ENCODE measurements at regions not wholly inside any gene's neighbourhood (a gene's known extent, or its start where the extent isn't known, plus 50 kb on each side); places are given as distances from the start of the nearest gene placed in this dataset.
"Not testable (repeated sequence)": the region's sequence is repeated elsewhere in the genome, so short reads cannot be mapped to it uniquely, and the experiment has no call there.

DNA sequence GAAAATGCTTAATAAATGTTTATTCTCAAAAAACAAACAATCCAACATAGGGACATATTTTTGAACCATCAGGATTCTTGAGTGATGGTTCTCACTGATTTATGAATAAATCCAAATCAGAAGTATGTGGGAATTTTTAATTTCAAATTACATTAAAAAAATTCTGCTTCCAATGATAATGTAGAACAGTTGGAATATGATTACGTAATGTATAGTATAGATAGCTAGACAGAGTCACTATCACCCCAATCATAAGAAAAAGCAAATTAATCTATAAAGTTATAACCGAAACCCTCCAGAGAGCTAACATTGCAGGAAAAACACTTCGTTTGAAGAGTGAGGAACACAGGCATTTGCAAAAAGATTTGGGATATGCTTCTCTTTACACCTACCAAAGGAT is 1600.6 kb upstream of the B3GALT2 start:
- Mint-ChIP-seq H3K9me3 (no peaks in the 10 kb centered on the region), H3K27me3 (no peaks in the 10 kb centered on the region), H3K4me3 (no peak overlapping the region), H3K4me1 (no peaks in the 10 kb centered on the region), H3K36me3 (no peaks in the 10 kb centered on the region), H3K27ac (no peak overlapping the region)
- Histone ChIP-seq H3K27me3 (replicated peaks in 1 of 2; ENCODE audit: control insufficient read depth in 2 of 2, extremely low read depth in 1 of 2, insufficient read depth in 2 of 2, low read length in 1 of 2) (no peaks in the 10 kb centered on the region), H3K4me1 (ENCODE audit: control insufficient read depth in 1 of 2, extremely low read depth in 1 of 2, insufficient read depth in 2 of 2, low read length in 2 of 2) (no peaks in the 10 kb centered on the region), H3K27ac (ENCODE audit: low read length) (no peak overlapping the region), H3K36me3 (ENCODE audit: control insufficient read depth in 2 of 2, extremely low read depth in 1 of 2, insufficient read depth in 1 of 2, low read length in 1 of 2) (no peaks in the 10 kb centered on the region), H3K9me3 (no peaks in the 10 kb centered on the region), H3K4me3 (ENCODE audit: control insufficient read depth in 1 of 2, extremely low read depth in 1 of 2, low read length in 1 of 2) (no peak overlapping the region)
- ATAC-seq (replicated peaks in 1 of 4) (no peak), DNase-seq (no peak)
- WGBS (ENCODE audit: insufficient coverage), result no CpG with 5 or more reads among the region's 3 CpGs
- ChIA-PET POLR2A (no interaction called here), CTCF (no interaction called here)

DNA sequence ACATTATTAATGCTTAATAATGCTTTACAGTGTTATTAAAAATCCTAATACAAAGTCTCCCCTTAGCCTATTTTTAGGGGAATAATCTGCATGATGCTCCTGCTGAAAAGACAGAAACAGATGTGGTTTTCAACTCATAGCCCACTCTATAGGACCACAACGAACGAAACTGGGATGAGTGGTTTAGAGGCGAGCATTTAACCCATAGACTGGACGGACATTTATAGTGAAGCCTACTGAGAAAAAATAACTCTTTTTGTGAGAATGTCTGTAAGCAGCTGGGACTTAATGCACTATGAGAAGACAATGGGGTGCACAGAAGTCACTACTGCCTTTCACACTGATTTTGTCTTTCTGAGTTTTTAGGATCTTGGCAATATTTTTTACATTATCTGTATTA is 1599.6 kb upstream of the B3GALT2 start:
- DNase-seq (no peak), ATAC-seq (replicated peaks in 1 of 4) (no peak)
- H3K27ac ChIP-seq (ENCODE audit: low read length), result no peak overlapping the region
- no peaks in the 10 kb centered on the region for H3K27me3 Mint-ChIP-seq
- H3K4me3 Mint-ChIP-seq, result no peak overlapping the region
- H3K36me3 ChIP-seq (ENCODE audit: control insufficient read depth in 2 of 2, extremely low read depth in 1 of 2, insufficient read depth in 1 of 2, low read length in 1 of 2), result no peaks in the 10 kb centered on the region
- H3K4me3 ChIP-seq (ENCODE audit: control insufficient read depth in 1 of 2, extremely low read depth in 1 of 2, low read length in 1 of 2), result no peak overlapping the region
- H3K4me1 ChIP-seq (ENCODE audit: control insufficient read depth in 1 of 2, extremely low read depth in 1 of 2, insufficient read depth in 2 of 2, low read length in 2 of 2), result no peaks in the 10 kb centered on the region
- no peak overlapping the region for H3K27ac Mint-ChIP-seq
- ChIA-PET POLR2A (no interaction called here), CTCF (no interaction called here)
- H3K27me3 ChIP-seq (replicated peaks in 1 of 2; ENCODE audit: control insufficient read depth in 2 of 2, extremely low read depth in 1 of 2, insufficient read depth in 2 of 2, low read length in 1 of 2), result no peaks in the 10 kb centered on the region
- H3K36me3 Mint-ChIP-seq, result no peaks in the 10 kb centered on the region
- H3K4me1 Mint-ChIP-seq, result no peaks in the 10 kb centered on the region
- peaks cover 0 to 6% (median 0%) of the 10 kb centered on the region in 3 donors for H3K9me3 Mint-ChIP-seq
- H3K9me3 ChIP-seq, result no peaks in the 10 kb centered on the region
- no CpG with 5 or more reads among the region's 4 CpGs for whole genome bisulfite sequencing (ENCODE audit: insufficient coverage)

GRCh38 chr1:194776657-194777056 is 1590.2 kb upstream of the B3GALT2 start:
- no peak overlapping the region for H3K4me3 Mint-ChIP-seq

GRCh38 chr1:194774535-194774934 is 1588.1 kb upstream of the B3GALT2 start:
- DNase-seq, result no peak
- Mint-ChIP-seq H3K4me1 (no peaks in the 10 kb centered on the region), H3K9me3 (peaks cover 3 to 4% (median 4%) of the 10 kb centered on the region in 3 donors), H3K36me3 (no peaks in the 10 kb centered on the region), H3K27ac (no peak overlapping the region), H3K4me3 (no peak overlapping the region), H3K27me3 (no peaks in the 10 kb centered on the region)
- no peak overlapping the region for H3K27ac ChIP-seq (ENCODE audit: low read length)
- peaks cover 0 to 2% of the 10 kb centered on the region in 2 experiments for H3K27me3 ChIP-seq (replicated peaks in 1 of 2; ENCODE audit: control insufficient read depth in 2 of 2, extremely low read depth in 1 of 2, insufficient read depth in 2 of 2, low read length in 1 of 2)
- H3K9me3 ChIP-seq, result no peaks in the 10 kb centered on the region
- no peaks in the 10 kb centered on the region for H3K4me1 ChIP-seq (ENCODE audit: control insufficient read depth in 1 of 2, extremely low read depth in 1 of 2, insufficient read depth in 2 of 2, low read length in 2 of 2)
- ChIA-PET POLR2A (no interaction called here), CTCF (no interaction called here)
- H3K36me3 ChIP-seq (ENCODE audit: control insufficient read depth in 2 of 2, extremely low read depth in 1 of 2, insufficient read depth in 1 of 2, low read length in 1 of 2), result no peaks in the 10 kb centered on the region
- ATAC-seq (replicated peaks in 1 of 4), result no peak
- no peak overlapping the region for H3K4me3 ChIP-seq (ENCODE audit: control insufficient read depth in 1 of 2, extremely low read depth in 1 of 2, low read length in 1 of 2)
- WGBS (ENCODE audit: insufficient coverage), result no CpG with 5 or more reads among the region's 2 CpGs

More at GRCh38 chr1:194776657-194777056, 1590.2 kb upstream of the B3GALT2 start:
- peaks cover 3 to 18% (median 4%) of the 10 kb centered on the region in 3 donors for H3K9me3 Mint-ChIP-seq
- ATAC-seq (replicated peaks in 1 of 4) (no peak), DNase-seq (no peak)
- no peaks in the 10 kb centered on the region for H3K36me3 Mint-ChIP-seq
- Histone ChIP-seq H3K4me1 (ENCODE audit: control insufficient read depth in 1 of 2, extremely low read depth in 1 of 2, insufficient read depth in 2 of 2, low read length in 2 of 2) (no peaks in the 10 kb centered on the region), H3K9me3 (no peaks in the 10 kb centered on the region), H3K36me3 (ENCODE audit: control insufficient read depth in 2 of 2, extremely low read depth in 1 of 2, insufficient read depth in 1 of 2, low read length in 1 of 2) (no peaks in the 10 kb centered on the region), H3K4me3 (ENCODE audit: control insufficient read depth in 1 of 2, extremely low read depth in 1 of 2, low read length in 1 of 2) (no peak overlapping the region), H3K27me3 (replicated peaks in 1 of 2; ENCODE audit: control insufficient read depth in 2 of 2, extremely low read depth in 1 of 2, insufficient read depth in 2 of 2, low read length in 1 of 2) (peaks cover 0 to 4% of the 10 kb centered on the region in 2 experiments), H3K27ac (ENCODE audit: low read length) (no peak overlapping the region)
- H3K27ac Mint-ChIP-seq, result no peak overlapping the region
- CTCF ChIA-PET, result interaction anchor here in 1 of 2 donors (0.5 kb wide), 1 partner anchor 1693 kb away, joined by 3 read pairs; no protein-coding TSS in a partner anchor
- no peaks in the 10 kb centered on the region for H3K27me3 Mint-ChIP-seq
- H3K4me1 Mint-ChIP-seq, result no peaks in the 10 kb centered on the region
- POLR2A ChIA-PET, result no interaction called here
- no CpG with 5 or more reads among the region's 3 CpGs for WGBS (ENCODE audit: insufficient coverage)

DNA sequence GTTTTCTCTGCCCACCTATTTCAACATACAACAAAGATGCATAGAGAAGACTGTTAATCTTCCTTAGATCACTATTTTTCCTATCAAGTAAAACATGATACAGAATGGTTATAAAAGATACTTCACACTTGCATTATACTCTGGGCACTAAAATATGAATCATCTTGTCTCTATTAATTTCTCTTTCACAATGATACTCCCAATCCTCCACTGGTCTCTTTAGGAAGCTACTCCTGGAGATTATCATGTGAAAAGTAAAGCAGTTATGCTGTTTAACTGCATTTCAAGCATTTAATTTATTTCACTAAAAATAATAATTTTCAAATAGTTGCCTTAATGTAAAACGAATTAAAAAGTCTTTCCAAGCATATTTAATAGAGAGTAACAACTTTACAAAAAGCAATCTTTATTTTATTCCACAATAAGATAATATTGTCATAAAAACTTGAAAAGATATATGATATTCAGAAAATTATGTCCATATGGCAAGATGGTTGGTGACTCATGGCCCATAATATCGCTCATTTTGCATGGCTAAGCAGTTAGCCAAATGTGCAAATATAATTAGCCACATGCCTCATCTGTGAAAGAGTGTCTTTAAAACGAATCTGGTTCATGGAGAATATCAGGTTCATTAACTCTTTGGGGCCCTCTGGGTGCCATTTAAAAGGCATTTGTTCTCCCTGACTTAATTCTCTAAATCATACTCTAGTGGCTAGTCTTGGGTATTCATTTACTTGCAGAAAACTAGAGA is 1569.0 kb upstream of the B3GALT2 start:
- WGBS (ENCODE audit: insufficient coverage), result no CpG with 5 or more reads among the region's 3 CpGs
- Histone ChIP-seq H3K9me3 (no peaks in the 10 kb centered on the region), H3K4me1 (ENCODE audit: control insufficient read depth in 1 of 2, extremely low read depth in 1 of 2, insufficient read depth in 2 of 2, low read length in 2 of 2) (no peaks in the 10 kb centered on the region), H3K36me3 (ENCODE audit: control insufficient read depth in 2 of 2, extremely low read depth in 1 of 2, insufficient read depth in 1 of 2, low read length in 1 of 2) (no peaks in the 10 kb centered on the region), H3K27ac (ENCODE audit: low read length) (no peak overlapping the region), H3K27me3 (replicated peaks in 1 of 2; ENCODE audit: control insufficient read depth in 2 of 2, extremely low read depth in 1 of 2, insufficient read depth in 2 of 2, low read length in 1 of 2) (no peaks in the 10 kb centered on the region), H3K4me3 (ENCODE audit: control insufficient read depth in 1 of 2, extremely low read depth in 1 of 2, low read length in 1 of 2) (no peak overlapping the region)
- Mint-ChIP-seq H3K9me3 (peaks cover 0 to 2% (median 0%) of the 10 kb centered on the region in 3 donors), H3K36me3 (no peaks in the 10 kb centered on the region), H3K4me3 (no peak overlapping the region), H3K4me1 (no peaks in the 10 kb centered on the region), H3K27ac (no peak overlapping the region), H3K27me3 (no peaks in the 10 kb centered on the region)
- DNase-seq (no peak), ATAC-seq (replicated peaks in 1 of 4) (no peak)
- POLR2A ChIA-PET, result no interaction called here
- CTCF ChIA-PET, result no interaction called here

DNA sequence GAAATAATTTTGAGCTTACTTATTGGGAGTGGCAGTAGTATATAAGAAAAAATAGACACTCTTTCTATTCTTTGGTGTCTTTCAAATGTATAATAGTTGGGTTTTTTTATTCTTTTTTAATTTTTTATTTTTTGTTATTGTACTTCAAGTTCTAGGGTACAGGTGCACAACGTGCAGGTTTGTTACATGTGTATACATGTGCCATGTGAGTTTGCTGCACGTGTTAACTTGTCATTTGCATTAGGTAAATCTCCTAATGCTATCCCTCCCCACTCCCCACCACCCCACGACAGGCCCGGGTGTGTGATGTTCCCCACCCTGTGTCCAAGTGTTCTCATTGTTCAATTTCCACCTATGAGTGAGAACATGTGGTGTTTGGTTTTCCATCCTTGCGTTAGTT is 1552.4 kb upstream of the B3GALT2 start:
- not testable (repeated sequence) for H3K4me3 ChIP-seq (ENCODE audit: control insufficient read depth in 1 of 2, extremely low read depth in 1 of 2, low read length in 1 of 2)

More for the DNA sequence above, 1552.4 kb upstream of the B3GALT2 start:
- H3K27me3 ChIP-seq (replicated peaks in 1 of 2; ENCODE audit: control insufficient read depth in 2 of 2, extremely low read depth in 1 of 2, insufficient read depth in 2 of 2, low read length in 1 of 2); H3K36me3 Mint-ChIP-seq; DNase-seq; H3K4me1 ChIP-seq (ENCODE audit: control insufficient read depth in 1 of 2, extremely low read depth in 1 of 2, insufficient read depth in 2 of 2, low read length in 2 of 2); H3K4me1 Mint-ChIP-seq; H3K36me3 ChIP-seq (ENCODE audit: control insufficient read depth in 2 of 2, extremely low read depth in 1 of 2, insufficient read depth in 1 of 2, low read length in 1 of 2); H3K27ac Mint-ChIP-seq; H3K27me3 Mint-ChIP-seq; POLR2A ChIA-PET; H3K9me3 Mint-ChIP-seq; CTCF ChIA-PET; ATAC-seq (replicated peaks in 1 of 4); H3K4me3 Mint-ChIP-seq; H3K27ac ChIP-seq (ENCODE audit: low read length); H3K9me3 ChIP-seq: not testable (repeated sequence)
- no CpG with 5 or more reads among the region's 5 CpGs for WGBS (ENCODE audit: insufficient coverage)

Measured in T-cell (primary cell).